H7 (cell line): ENCODE measurements at regions not wholly inside any gene's neighbourhood (a gene's known extent, or its start where the extent isn't known, plus 50 kb on each side); places are given as distances from the start of the nearest gene placed in this dataset.
A peak's percentile ranks its signal among the peaks of the same experiment; 100 is the strongest.
"Not testable (repeated sequence)": the region's sequence is repeated elsewhere in the genome, so short reads cannot be mapped to it uniquely, and the experiment has no call there.

Source experiments
- DNase-seq: peaks from one replicate; pipeline ENCODE4 v3.0.0; 2012
- H3K27me3 ChIP-seq: 2 replicates; pipeline ENCODE4 v1.6.0; 2011; ENCODE audit warnings: mild to moderate bottlenecking, low read length; ENCODE audit not compliant: control insufficient read depth, insufficient read depth
- H3K36me3 ChIP-seq: replicated peaks from 2 replicates; pipeline ENCODE4 v1.5.1; 2011; ENCODE audit warnings: low read length; ENCODE audit not compliant: control insufficient read depth, insufficient read depth
- H3K4me3 ChIP-seq: 2 replicates; pipeline ENCODE4 v1.5.1; 2011; ENCODE audit warnings: low read depth, mild to moderate bottlenecking, control low read depth, low read length, moderate library complexity; ENCODE audit not compliant: insufficient read depth

- Histone ChIP-seq H3K27me3 (no peaks in the 10 kb centered on the region), H3K36me3 (no peaks in the 10 kb centered on the region), H3K4me3 (no peak overlapping the region)
- DNase-seq = peak; percentile 34
Observed at GRCh38 chr6:169862043-169862891, 110.8 kb downstream of the ERMARD start.

- H3K4me3 ChIP-seq = no peak overlapping the region
- no peaks in the 10 kb centered on the region for H3K36me3 ChIP-seq
- peak; percentile 30 for DNase-seq
- no peaks in the 10 kb centered on the region for H3K27me3 ChIP-seq
Observed at GRCh38 chr6:169861431-169862042, 110.1 kb downstream of the ERMARD start.

GRCh38 chr6:169859978-169860703 is 108.7 kb downstream of the ERMARD start:
- Histone ChIP-seq H3K27me3 (no peaks in the 10 kb centered on the region), H3K4me3 (no peak overlapping the region), H3K36me3 (no peaks in the 10 kb centered on the region)
- DNase-seq = peak; percentile 40

GRCh38 chr6:169859401-169859977 is 108.1 kb downstream of the ERMARD start:
- peak; percentile 30 for DNase-seq
- Histone ChIP-seq H3K36me3 (no peaks in the 10 kb centered on the region), H3K4me3 (no peak overlapping the region), H3K27me3 (no peaks in the 10 kb centered on the region)

GRCh38 chr6:169858935-169859351 is 107.5 kb downstream of the ERMARD start:
- Histone ChIP-seq H3K27me3 (no peaks in the 10 kb centered on the region), H3K4me3 (no peak overlapping the region)
- DNase-seq = peak; percentile 29

GRCh38 chr6:169858293-169858934 is 107.0 kb downstream of the ERMARD start:
- no peaks in the 10 kb centered on the region for H3K27me3 ChIP-seq
- no peaks in the 10 kb centered on the region for H3K36me3 ChIP-seq
- H3K4me3 ChIP-seq = no peak overlapping the region
- no peak for DNase-seq

More at GRCh38 chr6:169858935-169859351, 107.5 kb downstream of the ERMARD start:
- no peaks in the 10 kb centered on the region for H3K36me3 ChIP-seq

GRCh38 chr6:169857343-169858292 is 106.2 kb downstream of the ERMARD start:
- no peak overlapping the region for H3K4me3 ChIP-seq
- no peaks in the 10 kb centered on the region for H3K36me3 ChIP-seq
- H3K27me3 ChIP-seq = no peaks in the 10 kb centered on the region
- no peak for DNase-seq

GRCh38 chr6:169856442-169857342 is 105.3 kb downstream of the ERMARD start:
- not testable (repeated sequence) for H3K27me3 ChIP-seq, DNase-seq, H3K4me3 ChIP-seq, H3K36me3 ChIP-seq

GRCh38 chr6:169854813-169855212 is 103.4 kb downstream of the ERMARD start:
- H3K4me3 ChIP-seq = no peak overlapping the region
- no peaks in the 10 kb centered on the region for H3K36me3 ChIP-seq
- no peak for DNase-seq
- H3K27me3 ChIP-seq = no peaks in the 10 kb centered on the region

GRCh38 chr6:169854083-169854725 is 102.8 kb downstream of the ERMARD start:
- Histone ChIP-seq H3K36me3 (no peaks in the 10 kb centered on the region), H3K27me3 (no peaks in the 10 kb centered on the region), H3K4me3 (no peak overlapping the region)
- no peak for DNase-seq

GRCh38 chr6:169853196-169854082 is 102.0 kb downstream of the ERMARD start:
- H3K27me3 ChIP-seq = no peaks in the 10 kb centered on the region
- DNase-seq = peak; percentile 28
- H3K4me3 ChIP-seq = no peak overlapping the region
- no peaks in the 10 kb centered on the region for H3K36me3 ChIP-seq
